Neural cell (in vitro differentiated cells): ENCODE measurements at regions not wholly inside any gene's neighbourhood (a gene's known extent, or its start where the extent isn't known, plus 50 kb on each side); places are given as distances from the start of the nearest gene placed in this dataset.

ENCODE experiments used
- H2AFZ ChIP-seq: fragments of 200-600, 300-800 bp; sonication (generic), shearing (Covaris generic); 2 replicates; pipeline ENCODE4 v1.6.0; 2014; ENCODE audit warnings: low read depth, mild to moderate bottlenecking, antibody characterized with exemption, low read length, moderate library complexity
- H3F3A ChIP-seq: fragments of 200-600 bp; shearing (Covaris generic); 2 replicates; pipeline ENCODE4 v1.6.1; 2016; ENCODE audit warnings: mild to moderate bottlenecking, moderate library complexity, mixed read lengths, antibody characterized with exemption, low read length; ENCODE audit not compliant: insufficient read depth, poor library complexity, severe bottlenecking
- H3K27ac ChIP-seq: fragments of 200-600, 300-800 bp; sonication (generic), shearing (Covaris generic); 2 replicates; pipeline ENCODE4 v1.5.1; 2014; ENCODE audit warnings: mild to moderate bottlenecking, low read length, moderate library complexity
- H3K27me3 ChIP-seq: fragments of 300-800, 200-600 bp; sonication (generic), shearing (Covaris generic); 2 replicates; pipeline ENCODE4 v1.6.0; 2014; ENCODE audit warnings: mild to moderate bottlenecking, low read depth, low read length, moderate library complexity; ENCODE audit not compliant: insufficient read depth
- H3K36me3 ChIP-seq: fragments of 300-800, 200-600 bp; sonication (generic), shearing (Covaris generic); 2 replicates; pipeline ENCODE4 v1.5.1; 2014; ENCODE audit warnings: mild to moderate bottlenecking, antibody characterized with exemption, low read length, moderate library complexity; ENCODE audit not compliant: insufficient read depth
- H3K4me2 ChIP-seq: fragments of 300-800, 200-600 bp; sonication (generic), shearing (Covaris generic); 2 replicates; pipeline ENCODE4 v1.6.0; 2014; ENCODE audit warnings: mild to moderate bottlenecking, low read length
- H3K4me3 ChIP-seq: fragments of 300-800, 200-600 bp; sonication (generic), shearing (Covaris generic); 2 replicates; pipeline ENCODE4 v1.5.1; 2014; ENCODE audit warnings: mild to moderate bottlenecking, low read length, moderate library complexity
- H3K79me2 ChIP-seq: fragments of 200-600 bp; shearing (Covaris generic); replicated peaks from 2 replicates; pipeline ENCODE4 v1.6.0; 2014; ENCODE audit warnings: mild to moderate bottlenecking, low read length, moderate library complexity; ENCODE audit not compliant: insufficient read depth
- H3K9ac ChIP-seq: fragments of 300-800, 200-600 bp; sonication (generic), shearing (Covaris generic); 2 replicates; pipeline ENCODE4 v1.6.1; 2016; ENCODE audit warnings: mild to moderate bottlenecking, low read length, mixed read lengths
- H3K9me2 ChIP-seq: fragments of 200-600 bp; shearing (Covaris generic); 2 replicates; pipeline ENCODE4 v1.6.1; 2016; ENCODE audit warnings: mild to moderate bottlenecking, low read length, mixed read lengths; ENCODE audit not compliant: insufficient read depth
- H3K9me3 ChIP-seq: fragments of 200-600, 300-800 bp; sonication (generic), shearing (Covaris generic); 2 replicates; pipeline ENCODE4 v1.6.1; 2016; ENCODE audit warnings: mild to moderate bottlenecking, mixed run types, low read length, moderate library complexity, mixed read lengths
- H4K20me1 ChIP-seq: fragments of 200-600 bp; shearing (Covaris generic); 2 replicates; pipeline ENCODE4 v1.6.1; 2016; ENCODE audit warnings: mild to moderate bottlenecking, mixed run types; ENCODE audit not compliant: insufficient read depth
- CTCF ChIP-seq: fragments of 450-650 bp; IDR thresholded peaks from 2 replicates; pipeline ENCODE4 v1.5.1; 2014; ENCODE audit warnings: antibody characterized with exemption, mild to moderate bottlenecking, moderate library complexity; ENCODE audit not compliant: poor library complexity, severe bottlenecking
- EP300 ChIP-seq: fragments of 450-650 bp; conservative IDR thresholded peaks from 2 replicates; pipeline ENCODE4 v1.6.1; 2014; ENCODE audit warnings: antibody characterized with exemption, mild to moderate bottlenecking, moderate library complexity; ENCODE audit not compliant: poor library complexity, severe bottlenecking
- EZH2 ChIP-seq: fragments of 200-600, 300-800 bp; shearing (Covaris generic), sonication (generic); IDR thresholded peaks from 2 replicates; pipeline ENCODE4 v1.6.1; 2014; ENCODE audit warnings: antibody characterized with exemption, low read length, borderline replicate concordance, mild to moderate bottlenecking; ENCODE audit not compliant: insufficient read depth, poor library complexity, severe bottlenecking
- MXI1 ChIP-seq: fragments of 450-650 bp; conservative IDR thresholded peaks from 2 replicates; pipeline ENCODE4 v1.6.1; 2014; ENCODE audit warnings: antibody characterized with exemption, mild to moderate bottlenecking; ENCODE audit not compliant: poor library complexity, severe bottlenecking
- POLR2AphosphoS5 ChIP-seq: IDR thresholded peaks from 2 replicates; pipeline ENCODE4 v1.6.1; 2012
- RAD21 ChIP-seq: fragments of 450-650 bp; conservative IDR thresholded peaks from 2 replicates; pipeline ENCODE4 v1.6.1; 2014; ENCODE audit warnings: antibody characterized with exemption, mild to moderate bottlenecking, moderate library complexity
- REST ChIP-seq: IDR thresholded peaks from 2 replicates; pipeline ENCODE4 v1.6.1; 2012; ENCODE audit warnings: borderline replicate concordance
- SMC3 ChIP-seq: fragments of 450-650 bp; conservative IDR thresholded peaks from 2 replicates; pipeline ENCODE4 v1.6.1; 2014; ENCODE audit warnings: antibody characterized with exemption, mild to moderate bottlenecking, moderate library complexity; ENCODE audit not compliant: poor library complexity
- TAF1 ChIP-seq: IDR thresholded peaks from 2 replicates; pipeline ENCODE4 v1.6.1; 2012; ENCODE audit warnings: low read depth

- Histone ChIP-seq H3K9ac (no peak overlapping the region), H2AFZ (no peak overlapping the region), H3K9me3 (no peaks in the 10 kb centered on the region), H3K79me2 (no peaks in the 10 kb centered on the region), H3K27me3 (no peaks in the 10 kb centered on the region), H3F3A (no peaks in the 10 kb centered on the region), H3K9me2 (no peaks in the 10 kb centered on the region), H3K27ac (no peak overlapping the region), H4K20me1 (no peaks in the 10 kb centered on the region), H3K4me2 (no peak overlapping the region), H3K36me3 (no peaks in the 10 kb centered on the region), H3K4me3 (no peak overlapping the region)
- TF ChIP-seq EP300, result no peak
- TF ChIP-seq POLR2AphosphoS5, result no peak
- no peak for TF ChIP-seq SMC3
- TF ChIP-seq REST, result no peak
- TF ChIP-seq CTCF, result no peak
- TF ChIP-seq TAF1, result no peak
- TF ChIP-seq MXI1, result no peak
- TF ChIP-seq EZH2, result no peak
- TF ChIP-seq RAD21, result no peak
Measured at GRCh38 chr6:168858926-168859325, 394.7 kb downstream of the THBS2 start.

- Histone ChIP-seq H3K27me3 (no peaks in the 10 kb centered on the region), H3K4me3 (no peak overlapping the region), H3K79me2 (no peaks in the 10 kb centered on the region), H3K36me3 (no peaks in the 10 kb centered on the region), H3K27ac (no peak overlapping the region), H4K20me1 (no peaks in the 10 kb centered on the region), H3K9ac (no peak overlapping the region), H3K9me2 (no peaks in the 10 kb centered on the region), H3K4me2 (no peak overlapping the region), H3K9me3 (no peaks in the 10 kb centered on the region), H3F3A (no peaks in the 10 kb centered on the region), H2AFZ (no peak overlapping the region)
- TF ChIP-seq EZH2, result no peak
- TF ChIP-seq TAF1, result no peak
- no peak for TF ChIP-seq EP300
- no peak for TF ChIP-seq POLR2AphosphoS5
- no peak for TF ChIP-seq MXI1
- TF ChIP-seq SMC3, result no peak
- TF ChIP-seq REST, result no peak
- no peak for TF ChIP-seq CTCF
- no peak for TF ChIP-seq RAD21
Measured at GRCh38 chr6:168856914-168857313, 396.7 kb downstream of the THBS2 start.
